ENCODE measurements at regions not wholly inside any gene's neighbourhood (a gene's known extent, or its start where the extent isn't known, plus 50 kb on each side); places are given as distances from the start of the nearest gene placed in this dataset.
A peak's percentile ranks its signal among the peaks of the same experiment; 100 is the strongest.

GRCh38 chr11:27604416-27604815 lies 95.8 kb downstream of the BDNF start:
- DNase-seq = no peak

DNA sequence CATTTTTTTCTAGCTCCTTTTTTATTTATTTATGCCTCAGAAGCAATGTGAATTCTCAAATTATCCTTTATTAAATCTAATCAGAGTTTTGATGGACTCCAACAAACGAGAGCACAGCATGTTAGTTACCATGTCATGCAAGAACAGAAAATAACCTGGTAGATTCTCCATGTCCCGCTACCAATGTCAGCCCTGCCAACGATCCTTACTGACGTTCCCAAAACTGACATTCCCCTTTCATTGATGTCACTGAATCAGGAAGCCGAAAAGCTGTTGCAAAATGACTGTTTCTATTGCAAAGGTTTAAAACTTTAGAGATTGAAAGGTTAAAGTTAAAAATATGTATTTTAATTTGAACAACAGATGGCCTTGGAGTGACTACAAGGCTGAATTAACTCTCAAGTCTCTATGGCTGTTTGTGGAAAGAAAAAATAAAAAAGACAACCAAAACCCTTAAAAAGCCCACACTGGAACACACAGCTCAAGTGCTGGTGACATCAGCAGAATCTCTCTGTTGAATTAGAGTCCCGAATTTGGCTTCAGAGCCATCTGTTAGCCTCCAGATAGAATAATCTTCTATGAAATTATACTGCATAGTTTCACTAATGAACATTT lies 96.8 kb downstream of the BDNF start:
- DNase-seq = no peak

- no peak for DNase-seq
Measured at GRCh38 chr11:27600656-27601055, 94.1 kb upstream of the LIN7C start.

GRCh38 chr11:27599217-27599616 lies 92.6 kb upstream of the LIN7C start:
- DNase-seq = no peak

- no peak for DNase-seq
Measured at GRCh38 chr11:27596802-27597201, 90.2 kb upstream of the LIN7C start.

DNA sequence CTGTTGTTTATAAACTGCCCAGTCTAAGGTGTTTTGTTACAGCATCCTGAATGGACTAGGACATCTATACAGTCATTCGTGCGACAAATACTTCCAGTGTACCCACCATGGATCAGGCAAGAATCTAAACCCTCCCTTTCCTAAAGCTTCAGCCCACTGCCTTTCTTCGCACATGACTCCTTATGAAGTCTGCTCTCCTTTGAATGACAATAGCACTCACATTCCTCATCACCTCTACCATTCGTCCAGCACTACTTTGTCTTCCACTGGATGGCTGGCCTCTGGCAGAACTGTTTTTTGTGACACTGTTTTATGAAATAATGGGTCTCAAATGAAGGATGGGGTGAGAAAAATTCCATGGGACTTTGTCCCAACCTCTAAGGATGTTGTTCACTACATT lies 89.8 kb upstream of the LIN7C start:
- DNase-seq = no peak

- DNase-seq = peak; percentile 67
Measured at GRCh38 chr11:27592098-27592780, 85.7 kb upstream of the LIN7C start.

- DNase-seq = no peak
Measured at GRCh38 chr11:27582621-27583020, 76.1 kb upstream of the LIN7C start.

- DNase-seq = no peak
Measured at GRCh38 chr11:27574342-27574741, 67.8 kb upstream of the LIN7C start.

- DNase-seq = no peak
Measured at GRCh38 chr11:27573024-27573423, 66.5 kb upstream of the LIN7C start.

DNA sequence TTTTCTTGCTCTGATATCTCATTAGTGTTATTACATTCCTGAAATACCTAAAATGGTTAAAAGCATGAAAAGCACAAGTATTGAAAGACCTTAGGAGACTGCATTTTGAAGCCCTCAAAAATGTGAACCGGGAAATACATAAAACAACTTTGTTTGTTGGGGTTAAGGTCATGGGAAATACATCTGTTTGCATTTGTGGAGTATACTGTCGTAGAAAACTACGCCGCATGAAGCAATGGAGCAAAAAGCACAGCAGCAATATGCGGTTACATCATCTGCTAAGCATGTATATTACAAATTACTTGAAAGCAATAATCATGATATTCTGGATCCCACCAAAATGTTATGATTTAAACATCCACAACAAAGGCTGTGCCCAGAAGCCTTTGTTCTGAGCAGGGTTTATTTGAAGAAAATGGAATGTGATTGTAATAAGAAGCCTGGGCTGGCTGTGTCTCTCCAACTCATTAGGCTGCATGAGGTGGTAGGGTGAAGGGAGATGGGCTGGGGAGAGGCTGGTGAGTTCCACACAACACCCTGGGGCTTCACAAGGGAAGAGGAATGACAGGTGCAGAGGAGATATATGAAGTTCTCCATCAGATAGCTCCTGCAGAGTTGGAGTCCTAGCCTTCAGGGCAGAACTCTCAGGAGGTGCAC lies 64.7 kb upstream of the LIN7C start:
- DNase-seq = no peak

GRCh38 chr11:27570542-27570941 lies 64.0 kb upstream of the LIN7C start:
- DNase-seq = no peak

DNA sequence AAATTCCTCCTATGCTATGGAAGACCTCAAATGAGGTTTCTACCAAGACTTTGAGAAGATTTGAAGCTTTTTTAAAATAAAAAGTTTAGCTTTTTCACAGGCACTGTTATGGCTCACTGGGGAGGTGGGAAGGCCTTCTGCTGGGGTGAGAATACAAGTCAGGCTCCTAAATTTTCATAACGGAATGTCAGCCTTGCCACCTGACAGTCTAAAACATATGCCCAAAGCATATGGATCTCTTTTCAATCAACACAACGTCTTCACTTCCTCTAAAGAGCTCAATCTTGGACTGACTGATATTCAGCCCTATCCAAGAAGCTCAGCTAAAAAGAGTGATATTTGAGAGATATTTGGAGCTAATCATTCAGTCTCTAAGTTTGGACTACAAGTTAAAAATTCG lies 57.1 kb upstream of the LIN7C start:
- DNase-seq = no peak

DNA sequence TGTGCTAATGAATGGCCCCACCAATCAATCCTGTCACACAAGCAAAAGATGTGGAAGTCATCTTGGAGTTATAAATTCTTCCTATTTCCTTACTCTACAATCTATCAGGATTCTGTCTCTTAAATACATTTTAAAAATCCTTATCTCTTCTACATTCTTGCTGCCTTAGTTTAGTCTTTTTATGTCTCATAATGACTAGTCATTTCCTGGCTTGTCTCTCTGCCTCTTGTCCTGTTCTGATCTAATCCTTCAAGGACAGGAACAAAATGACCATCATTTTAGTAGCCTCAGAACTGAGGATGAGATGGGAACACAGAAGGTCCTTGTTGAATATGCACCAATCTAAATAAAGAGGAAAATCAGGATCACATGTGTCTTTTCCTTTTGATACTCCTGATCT lies 56.6 kb upstream of the LIN7C start:
- no peak for DNase-seq

GRCh38 chr11:27558401-27558800 lies 51.8 kb upstream of the LIN7C start:
- DNase-seq = no peak

DNA sequence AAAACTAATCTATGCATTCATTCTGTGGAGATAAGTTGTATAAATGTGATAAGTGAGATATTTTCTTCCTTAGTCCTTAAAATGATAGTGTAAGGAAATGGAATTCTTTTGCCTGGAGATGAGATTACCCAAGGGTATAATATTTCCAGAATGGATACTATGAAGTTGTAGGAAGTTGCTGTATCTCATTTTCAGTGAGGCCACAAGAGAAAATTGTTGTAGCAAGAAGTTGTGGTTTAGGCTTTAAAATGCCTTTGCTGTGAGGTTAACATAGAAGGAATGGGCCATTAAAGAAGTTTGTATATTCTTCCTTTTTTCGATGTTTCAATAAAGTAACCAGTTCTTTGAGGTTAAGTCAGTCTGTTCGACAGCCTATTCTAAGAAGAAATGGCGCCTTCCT lies 50.7 kb upstream of the LIN7C start:
- no peak for DNase-seq

All from OCI-M1 (cell line).